CD4-positive, alpha-beta T cell (primary cell): ENCODE measurements at regions not wholly inside any gene's neighbourhood (a gene's known extent, or its start where the extent isn't known, plus 50 kb on each side); places are given as distances from the start of the nearest gene placed in this dataset.

Experiments
- ATAC-seq: fragments of 200-7000 bp; cut with Tn5 transposase; one replicate; pipeline ENCODE4 v1.10.0; 2022; ENCODE audit warnings: mild to moderate bottlenecking; ENCODE audit not compliant: poor library complexity
- CTCF ChIA-PET: fragments of 350-600 bp; sonication (Branson Sonifier 250); formaldehyde crosslinking; loops from one replicate; lab custom pipeline; 2021; ENCODE audit warnings: antibody characterized with exemption, inconsistent platforms; lab: Charles Lee
- POLR2A ChIA-PET: fragments of 350-600 bp; sonication (Branson Sonifier 250); formaldehyde crosslinking; loops from one replicate; lab custom pipeline; 2021; ENCODE audit warnings: antibody characterized with exemption, inconsistent platforms; lab: Charles Lee
- DNase-seq, 14 experiments: peaks; one replicate each; pipeline ENCODE4 v3.0.0-alpha.2; 2013 to 2020; ENCODE audit warnings: mixed read lengths in 2 of 14
- H3K27ac ChIP-seq, 2 donors: one replicate each; pipeline versions ENCODE4 v1.5.1 to v1.7.0; 2013; ENCODE audit warnings: low read length in 2 of 2, low read depth in 1 of 2, mild to moderate bottlenecking in 1 of 2
- H3K27me3 ChIP-seq, 2 experiments: 1 replicate in 1 of 2; 2 replicates in 1 of 2; pipeline versions ENCODE4 v1.6.1 to v1.7.0; 2013; ENCODE audit warnings: low read length in 2 of 2, control low read depth in 1 of 2, mild to moderate bottlenecking in 1 of 2, moderate library complexity in 1 of 2; ENCODE audit not compliant: insufficient read depth in 2 of 2, control insufficient read depth in 1 of 2
- H3K36me3 ChIP-seq: one replicate; pipeline ENCODE4 v1.6.1; 2013; ENCODE audit warnings: low read length, control low read depth; ENCODE audit not compliant: insufficient read depth
- H3K4me1 ChIP-seq: one replicate; pipeline ENCODE4 v1.6.1; 2013; ENCODE audit warnings: low read length, control low read depth; ENCODE audit not compliant: insufficient read depth
- H3K4me3 ChIP-seq: one replicate; pipeline ENCODE4 v1.5.1; 2013; ENCODE audit warnings: mild to moderate bottlenecking, low read length, moderate library complexity
- H3K9me3 ChIP-seq, 2 experiments: 1 replicate in 1 of 2; 2 replicates in 1 of 2; pipeline versions ENCODE4 v1.6.1 to v1.7.0; 2013; ENCODE audit warnings: low read length in 2 of 2, mild to moderate bottlenecking in 2 of 2, control low read depth in 1 of 2, moderate library complexity in 1 of 2; ENCODE audit not compliant: control insufficient read depth in 1 of 2, insufficient read depth in 1 of 2
- H3K27ac Mint-ChIP-seq: one replicate; pipeline ENCODE4 v1.8.0; 2020; ENCODE audit warnings: mixed read lengths
- H3K27me3 Mint-ChIP-seq: one replicate; pipeline ENCODE4 v1.8.0; 2021; ENCODE audit warnings: mixed read lengths
- H3K36me3 Mint-ChIP-seq: one replicate; pipeline ENCODE4 v1.8.0; 2021; ENCODE audit warnings: low read depth, mixed read lengths
- H3K4me1 Mint-ChIP-seq: one replicate; pipeline ENCODE4 v1.8.0; 2021; ENCODE audit warnings: low read depth, mixed read lengths
- H3K4me3 Mint-ChIP-seq: one replicate; pipeline ENCODE4 v1.8.0; 2020; ENCODE audit warnings: mild to moderate bottlenecking, mixed read lengths
- H3K9me3 Mint-ChIP-seq: one replicate; pipeline ENCODE4 v1.8.0; 2020; ENCODE audit warnings: mixed read lengths
- intact Hi-C, 2 experiments: fragments of 100-400 bp; cut with DNase I in 1 of 2; cut with micrococcal nuclease in 1 of 2; formaldehyde crosslinking; loops; one replicate each; pipeline versions ENCODE4 v1.15.1 to v1.9.0; 2023 to 2025; cut with DNase I, micrococcal nuclease
- TF ChIP-seq, protein P1 (sequence below): fragments of 200-600 bp; IDR thresholded peaks from one replicate; pipeline ENCODE4 v1.8.0; 2022; ENCODE audit warnings: antibody characterized with exemption, mild to moderate bottlenecking

DNA sequence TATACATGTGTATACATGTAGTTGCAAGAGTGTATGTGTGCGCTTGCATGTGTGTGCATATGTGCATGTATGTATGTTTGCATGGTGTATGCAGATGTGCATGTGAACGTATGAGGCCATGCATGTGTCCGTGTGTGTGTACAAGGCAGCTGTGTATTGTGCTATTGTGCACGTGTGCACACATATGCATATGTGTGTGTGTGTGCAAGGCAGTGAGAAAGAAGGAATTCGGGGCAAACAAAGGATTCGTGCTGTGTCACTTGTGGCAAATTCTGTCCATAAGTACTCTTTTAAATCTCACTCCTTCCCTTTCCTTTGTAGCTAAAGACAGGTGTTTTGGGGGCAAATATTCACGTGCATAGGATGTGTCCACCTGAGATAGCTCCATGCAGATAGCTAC, 227.1 kb downstream of the VRK1 start:
- Mint-ChIP-seq H3K36me3 (no peaks in the 10 kb centered on the region), H3K27ac (no peak overlapping the region), H3K4me3 (no peak overlapping the region), H3K27me3 (peaks cover 24% of the 10 kb centered on the region), H3K4me1 (peaks cover 14% of the 10 kb centered on the region), H3K9me3 (no peaks in the 10 kb centered on the region)
- intact Hi-C loops = no loop called here
- no peak overlapping the region for H3K4me3 ChIP-seq
- H3K9me3 ChIP-seq = no peaks in the 10 kb centered on the region
- ATAC-seq (no peak), DNase-seq (no peak)
- TF ChIP-seq, protein P1, sequence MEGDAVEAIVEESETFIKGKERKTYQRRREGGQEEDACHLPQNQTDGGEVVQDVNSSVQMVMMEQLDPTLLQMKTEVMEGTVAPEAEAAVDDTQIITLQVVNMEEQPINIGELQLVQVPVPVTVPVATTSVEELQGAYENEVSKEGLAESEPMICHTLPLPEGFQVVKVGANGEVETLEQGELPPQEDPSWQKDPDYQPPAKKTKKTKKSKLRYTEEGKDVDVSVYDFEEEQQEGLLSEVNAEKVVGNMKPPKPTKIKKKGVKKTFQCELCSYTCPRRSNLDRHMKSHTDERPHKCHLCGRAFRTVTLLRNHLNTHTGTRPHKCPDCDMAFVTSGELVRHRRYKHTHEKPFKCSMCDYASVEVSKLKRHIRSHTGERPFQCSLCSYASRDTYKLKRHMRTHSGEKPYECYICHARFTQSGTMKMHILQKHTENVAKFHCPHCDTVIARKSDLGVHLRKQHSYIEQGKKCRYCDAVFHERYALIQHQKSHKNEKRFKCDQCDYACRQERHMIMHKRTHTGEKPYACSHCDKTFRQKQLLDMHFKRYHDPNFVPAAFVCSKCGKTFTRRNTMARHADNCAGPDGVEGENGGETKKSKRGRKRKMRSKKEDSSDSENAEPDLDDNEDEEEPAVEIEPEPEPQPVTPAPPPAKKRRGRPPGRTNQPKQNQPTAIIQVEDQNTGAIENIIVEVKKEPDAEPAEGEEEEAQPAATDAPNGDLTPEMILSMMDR = no peak
- H3K36me3 ChIP-seq = no peaks in the 10 kb centered on the region
- H3K4me1 ChIP-seq = peaks cover 14% of the 10 kb centered on the region
- ChIA-PET CTCF (no interaction called here), POLR2A (no interaction called here)
- H3K27me3 ChIP-seq = peaks cover 12 to 16% of the 10 kb centered on the region in 2 experiments
- no peak overlapping the region for H3K27ac ChIP-seq

DNA sequence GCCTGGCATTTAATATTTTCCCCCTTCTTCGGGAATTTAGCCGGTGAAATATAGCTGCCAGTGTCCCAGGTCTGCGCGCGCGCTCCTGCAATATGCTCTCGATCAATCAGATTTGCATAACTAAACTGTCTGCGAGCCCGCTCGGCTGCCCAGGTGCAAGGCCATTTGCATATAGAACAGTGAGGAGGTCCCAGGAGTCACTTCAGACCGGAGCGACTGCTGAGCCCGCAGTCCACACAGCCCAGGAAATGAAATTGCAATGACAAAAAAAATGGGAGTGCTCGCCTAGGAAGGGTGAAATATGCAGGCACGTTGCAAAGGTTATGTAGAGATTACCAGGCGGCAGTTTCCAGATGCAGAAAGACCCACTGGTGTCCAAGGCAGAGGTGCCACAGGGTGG, 228.5 kb downstream of the VRK1 start:
- Histone ChIP-seq H3K4me3 (no peak overlapping the region), H3K36me3 (no peaks in the 10 kb centered on the region), H3K27ac (no peak overlapping the region), H3K4me1 (peaks cover 11% of the 10 kb centered on the region), H3K9me3 (no peaks in the 10 kb centered on the region), H3K27me3 (peaks cover 12 to 16% of the 10 kb centered on the region in 2 experiments)
- no peaks in the 10 kb centered on the region for H3K36me3 Mint-ChIP-seq
- H3K27ac Mint-ChIP-seq = no peak overlapping the region
- intact Hi-C loops = no loop called here
- H3K4me1 Mint-ChIP-seq = peaks cover 13% of the 10 kb centered on the region
- ChIA-PET CTCF (no interaction called here), POLR2A (no interaction called here)
- peaks cover 36% of the 10 kb centered on the region for H3K27me3 Mint-ChIP-seq
- TF ChIP-seq, protein P1 = no peak
- H3K9me3 Mint-ChIP-seq = no peaks in the 10 kb centered on the region
- DNase-seq (no peak), ATAC-seq (no peak)
- H3K4me3 Mint-ChIP-seq = no peak overlapping the region

DNA sequence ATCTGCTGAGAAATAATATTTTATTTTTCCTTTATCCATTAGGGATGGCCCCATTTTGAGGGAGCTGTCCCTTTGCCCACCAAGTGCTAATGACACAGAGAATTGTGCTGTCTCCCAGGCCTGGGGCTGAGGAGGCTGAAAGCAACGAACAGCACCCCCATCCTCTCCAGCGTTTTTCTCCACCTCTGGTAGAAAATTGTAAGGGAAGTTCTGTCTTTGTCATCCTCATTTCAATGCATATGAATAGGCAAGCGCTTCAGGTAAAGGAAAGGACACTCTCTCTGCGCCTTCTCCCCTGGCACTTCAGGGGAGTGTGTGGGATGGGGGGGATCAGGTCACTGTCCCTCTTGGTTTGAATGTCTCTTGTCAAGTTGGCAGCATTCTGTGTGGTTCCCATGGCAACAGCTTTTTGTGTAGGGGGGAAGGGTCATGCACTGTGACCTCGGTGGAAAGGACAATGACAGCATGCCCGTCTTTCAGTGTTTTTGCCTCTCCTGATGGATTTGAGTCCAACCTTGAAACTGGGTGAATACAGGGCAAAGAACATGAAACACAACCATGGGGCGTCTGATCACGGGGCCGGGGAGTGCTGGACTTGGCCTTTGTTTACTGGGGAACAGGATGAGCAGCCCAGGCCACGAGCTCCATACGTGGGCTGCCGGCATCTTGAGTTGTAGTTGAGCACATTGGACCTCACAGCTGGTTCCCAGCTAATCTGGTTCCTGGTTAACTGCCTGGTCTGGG, 230.2 kb downstream of the VRK1 start:
- Histone ChIP-seq H3K27ac (no peak overlapping the region), H3K4me1 (no peaks in the 10 kb centered on the region), H3K9me3 (no peaks in the 10 kb centered on the region), H3K36me3 (no peaks in the 10 kb centered on the region), H3K4me3 (no peak overlapping the region), H3K27me3 (peaks cover 20 to 23% of the 10 kb centered on the region in 2 experiments)
- intact Hi-C loops = no loop called here
- H3K36me3 Mint-ChIP-seq = no peaks in the 10 kb centered on the region
- H3K27me3 Mint-ChIP-seq = peaks cover 53% of the 10 kb centered on the region
- no peak overlapping the region for H3K4me3 Mint-ChIP-seq
- ATAC-seq = no peak
- no peak overlapping the region for H3K27ac Mint-ChIP-seq
- no peaks in the 10 kb centered on the region for H3K9me3 Mint-ChIP-seq
- no peak for DNase-seq
- peaks cover 3% of the 10 kb centered on the region for H3K4me1 Mint-ChIP-seq
- TF ChIP-seq, protein P1 = no peak
- CTCF ChIA-PET = no interaction called here
- POLR2A ChIA-PET = no interaction called here
